Parathyroid adenoma (tissue), 2 donors: ENCODE measurements at regions not wholly inside any gene's neighbourhood (a gene's known extent, or its start where the extent isn't known, plus 50 kb on each side); places are given as distances from the start of the nearest gene placed in this dataset.

Experiments
- H2AFZ ChIP-seq: fragments of 300-600 bp; sonication (generic); one replicate; pipeline ENCODE4 v1.7.0; 2017; ENCODE audit warnings: antibody characterized with exemption, mild to moderate bottlenecking
- H3K27ac ChIP-seq: fragments of 300-600 bp; sonication (generic); one replicate; pipeline ENCODE4 v1.7.0; 2017
- H3K27me3 ChIP-seq: fragments of 300-600 bp; sonication (generic); one replicate; pipeline ENCODE4 v1.7.0; 2017; ENCODE audit warnings: low read length; ENCODE audit not compliant: control insufficient read depth, insufficient read depth
- H3K36me3 ChIP-seq: fragments of 300-600 bp; sonication (generic); one replicate; pipeline ENCODE4 v1.7.0; 2017; ENCODE audit warnings: low read length; ENCODE audit not compliant: control insufficient read depth, insufficient read depth
- H3K4me1 ChIP-seq: fragments of 300-600 bp; sonication (generic); one replicate; pipeline ENCODE4 v1.7.0; 2017; ENCODE audit warnings: control low read depth
- H3K4me2 ChIP-seq: fragments of 300-600 bp; sonication (generic); one replicate; pipeline ENCODE4 v1.7.0; 2017; ENCODE audit warnings: low read length
- H3K4me3 ChIP-seq: fragments of 300-600 bp; sonication (generic); one replicate; pipeline ENCODE4 v1.7.0; 2017; ENCODE audit warnings: low read depth, low read length
- H3K79me2 ChIP-seq: fragments of 300-600 bp; sonication (generic); one replicate; pipeline ENCODE4 v1.7.0; 2017; ENCODE audit warnings: control low read depth
- H3K9ac ChIP-seq: fragments of 300-600 bp; sonication (generic); one replicate; pipeline ENCODE4 v1.7.0; 2017; ENCODE audit warnings: mild to moderate bottlenecking
- H3K9me3 ChIP-seq: fragments of 300-600 bp; sonication (generic); one replicate; pipeline ENCODE4 v1.7.0; 2017; ENCODE audit warnings: low read length; ENCODE audit not compliant: control insufficient read depth
- CTCF ChIP-seq: fragments of 300-600 bp; sonication (generic); IDR thresholded peaks from one replicate; pipeline ENCODE4 v1.7.0; 2017; ENCODE audit warnings: antibody characterized with exemption, mild to moderate bottlenecking
- donor health status: primary hyperparathyroidism.

- no peaks in the 10 kb centered on the region for H3K36me3 ChIP-seq
- H3K4me3 ChIP-seq = no peak overlapping the region
- no peaks in the 10 kb centered on the region for H3K79me2 ChIP-seq
- no peak overlapping the region for H3K27ac ChIP-seq
- no peak overlapping the region for H3K9ac ChIP-seq
- no peaks in the 10 kb centered on the region for H3K9me3 ChIP-seq
- no peaks in the 10 kb centered on the region for H3K27me3 ChIP-seq
- no peak overlapping the region for H2AFZ ChIP-seq
- no peak for TF ChIP-seq CTCF
- no peaks in the 10 kb centered on the region for H3K4me1 ChIP-seq
- H3K4me2 ChIP-seq = no peak overlapping the region
Measured at GRCh38 chr13:40483601-40484000, 182.8 kb downstream of the FOXO1 start.

GRCh38 chr13:40484101-40484800 lies 182.2 kb downstream of the FOXO1 start:
- no peak for TF ChIP-seq CTCF
- no peak overlapping the region for H2AFZ ChIP-seq
- no peaks in the 10 kb centered on the region for H3K27me3 ChIP-seq
- no peak overlapping the region for H3K27ac ChIP-seq
- H3K79me2 ChIP-seq = no peaks in the 10 kb centered on the region
- H3K36me3 ChIP-seq = no peaks in the 10 kb centered on the region
- H3K9me3 ChIP-seq = no peaks in the 10 kb centered on the region
- no peaks in the 10 kb centered on the region for H3K4me1 ChIP-seq
- H3K9ac ChIP-seq = no peak overlapping the region
- H3K4me2 ChIP-seq = no peak overlapping the region
- H3K4me3 ChIP-seq = no peak overlapping the region

GRCh38 chr13:40484974-40485373 lies 181.5 kb downstream of the FOXO1 start:
- no peak overlapping the region for H3K27ac ChIP-seq
- no peaks in the 10 kb centered on the region for H3K4me1 ChIP-seq
- no peak overlapping the region for H3K4me2 ChIP-seq
- H3K79me2 ChIP-seq = no peaks in the 10 kb centered on the region
- no peak overlapping the region for H2AFZ ChIP-seq
- TF ChIP-seq CTCF = no peak
- H3K36me3 ChIP-seq = no peaks in the 10 kb centered on the region
- no peaks in the 10 kb centered on the region for H3K27me3 ChIP-seq
- H3K9me3 ChIP-seq = no peaks in the 10 kb centered on the region
- H3K9ac ChIP-seq = no peak overlapping the region
- H3K4me3 ChIP-seq = no peak overlapping the region

GRCh38 chr13:40485611-40486517 lies 180.6 kb downstream of the FOXO1 start:
- H3K4me2 ChIP-seq = no peak overlapping the region
- no peak overlapping the region for H3K27ac ChIP-seq
- H3K9ac ChIP-seq = no peak overlapping the region
- H3K27me3 ChIP-seq = no peaks in the 10 kb centered on the region
- TF ChIP-seq CTCF = no peak
- H3K4me1 ChIP-seq = no peaks in the 10 kb centered on the region
- H3K36me3 ChIP-seq = no peaks in the 10 kb centered on the region
- no peaks in the 10 kb centered on the region for H3K79me2 ChIP-seq
- no peak overlapping the region for H3K4me3 ChIP-seq
- no peak overlapping the region for H2AFZ ChIP-seq
- H3K9me3 ChIP-seq = no peaks in the 10 kb centered on the region
